H9 (cell line): ENCODE measurements at regions not wholly inside any gene's neighbourhood (a gene's known extent, or its start where the extent isn't known, plus 50 kb on each side); places are given as distances from the start of the nearest gene placed in this dataset.

ENCODE experiments used
- DNase-seq: peaks from one replicate; pipeline ENCODE4 v3.0.0-alpha.2; 2017
- H2AFZ ChIP-seq: one replicate; pipeline ENCODE4 v1.6.1; 2013; ENCODE audit warnings: mild to moderate bottlenecking, low read length, control low read depth, moderate library complexity
- H2AK5ac ChIP-seq: 2 replicates; pipeline ENCODE4 v1.6.1; 2013; ENCODE audit warnings: low read length, control low read depth, mixed read lengths; ENCODE audit not compliant: insufficient read length
- H2BK120ac ChIP-seq: one replicate; pipeline ENCODE4 v1.6.1; 2013; ENCODE audit warnings: low read depth, mild to moderate bottlenecking, low read length, control low read depth, inconsistent platforms; ENCODE audit not compliant: poor library complexity, severe bottlenecking
- H2BK12ac ChIP-seq: 2 replicates; pipeline ENCODE4 v1.6.1; 2013; ENCODE audit warnings: low read length, control low read depth, mixed read lengths, low read depth; ENCODE audit not compliant: insufficient read length
- H2BK15ac ChIP-seq: 2 replicates; pipeline ENCODE4 v1.6.1; 2013; ENCODE audit warnings: low read depth, low read length, control low read depth
- H2BK20ac ChIP-seq: one replicate; pipeline ENCODE4 v1.6.1; 2013; ENCODE audit warnings: low read depth, mild to moderate bottlenecking, low read length, control low read depth, inconsistent platforms; ENCODE audit not compliant: poor library complexity, severe bottlenecking
- H2BK5ac ChIP-seq: 2 replicates; pipeline ENCODE4 v1.6.1; 2013; ENCODE audit warnings: low read length, control low read depth, mixed read lengths; ENCODE audit not compliant: insufficient read length
- H3K14ac ChIP-seq: 2 replicates; pipeline ENCODE4 v1.6.1; 2013; ENCODE audit warnings: low read length, control low read depth; ENCODE audit not compliant: insufficient read depth
- H3K18ac ChIP-seq: 2 replicates; pipeline ENCODE4 v1.6.1; 2013; ENCODE audit warnings: low read depth, mild to moderate bottlenecking, mixed read lengths, low read length, control low read depth; ENCODE audit not compliant: insufficient read length
- H3K23ac ChIP-seq: 2 replicates; pipeline ENCODE4 v1.6.1; 2013; ENCODE audit warnings: low read length, control low read depth, mixed read lengths, low read depth; ENCODE audit not compliant: insufficient read length
- H3K23me2 ChIP-seq: 2 replicates; pipeline ENCODE4 v1.6.1; 2013; ENCODE audit warnings: low read depth, mild to moderate bottlenecking, mixed read lengths, low read length, control low read depth; ENCODE audit not compliant: insufficient read length, poor library complexity, severe bottlenecking
- H3K27ac ChIP-seq: 2 replicates; pipeline ENCODE4 v1.5.1; 2013; ENCODE audit warnings: low read length, control low read depth, mixed read lengths, low read depth; ENCODE audit not compliant: insufficient read length
- H3K27me3 ChIP-seq: 2 replicates; pipeline ENCODE4 v1.6.1; 2013; ENCODE audit warnings: low read length, control low read depth, inconsistent platforms; ENCODE audit not compliant: insufficient read depth
- H3K4ac ChIP-seq: 2 replicates; pipeline ENCODE4 v1.6.1; 2013; ENCODE audit warnings: low read depth, mild to moderate bottlenecking, control low read depth, inconsistent platforms, low read length, moderate library complexity
- H3K4me1 ChIP-seq: 2 replicates; pipeline ENCODE4 v1.6.1; 2013; ENCODE audit warnings: low read length, control low read depth, inconsistent platforms; ENCODE audit not compliant: insufficient read depth
- H3K4me2 ChIP-seq: 2 replicates; pipeline ENCODE4 v1.6.1; 2013; ENCODE audit warnings: low read length, control low read depth, mixed read lengths; ENCODE audit not compliant: insufficient read length, insufficient read depth
- H3K56ac ChIP-seq: 2 replicates; pipeline ENCODE4 v1.6.1; 2013; ENCODE audit warnings: low read depth, mild to moderate bottlenecking, mixed read lengths, low read length, control low read depth; ENCODE audit not compliant: insufficient read length
- H3K79me1 ChIP-seq: 2 replicates; pipeline ENCODE4 v1.6.1; 2013; ENCODE audit warnings: low read depth, mild to moderate bottlenecking, moderate library complexity, low read length, control low read depth, inconsistent platforms; ENCODE audit not compliant: insufficient read depth, poor library complexity, severe bottlenecking
- H3K79me2 ChIP-seq: 2 replicates; pipeline ENCODE4 v1.6.1; 2013; ENCODE audit warnings: low read length, control low read depth, inconsistent platforms; ENCODE audit not compliant: insufficient read depth
- H3K9ac ChIP-seq: 2 replicates; pipeline ENCODE4 v1.6.1; 2013; ENCODE audit warnings: low read length, control low read depth, mixed read lengths; ENCODE audit not compliant: insufficient read length; ENCODE audit errors: extremely low read depth
- H3K9me3 ChIP-seq: one replicate; pipeline ENCODE4 v1.6.1; 2013; ENCODE audit warnings: low read depth, low read length, inconsistent platforms; ENCODE audit not compliant: control insufficient read depth
- H3T11ph ChIP-seq: one replicate; pipeline ENCODE4 v1.6.1; 2013; ENCODE audit warnings: mild to moderate bottlenecking, low read length, control low read depth, inconsistent platforms
- H4K20me1 ChIP-seq: one replicate; pipeline ENCODE4 v1.6.1; 2013; ENCODE audit not compliant: control insufficient read depth, insufficient read length, insufficient read depth
- H4K5ac ChIP-seq: 2 replicates; pipeline ENCODE4 v1.6.1; 2013; ENCODE audit warnings: low read depth, mild to moderate bottlenecking, mixed read lengths, low read length, control low read depth; ENCODE audit not compliant: insufficient read length
- H4K8ac ChIP-seq: replicated peaks from 2 replicates; pipeline ENCODE4 v1.6.1; 2013; ENCODE audit warnings: low read length, control low read depth, mixed read lengths, low read depth; ENCODE audit not compliant: insufficient read length
- H4K91ac ChIP-seq: 2 replicates; pipeline ENCODE4 v1.6.1; 2013; ENCODE audit warnings: low read depth, mild to moderate bottlenecking, moderate library complexity, mixed read lengths, low read length, control low read depth; ENCODE audit not compliant: insufficient read length
- H3K27ac Mint-ChIP-seq, 3 experiments: 2 replicates in 2 of 3; 3 replicates in 1 of 3; pipeline ENCODE4 v1.8.0; 2020 to 2021; ENCODE audit warnings: mixed read lengths in 3 of 3, mild to moderate bottlenecking in 1 of 3, moderate library complexity in 1 of 3
- H3K27me3 Mint-ChIP-seq: 2 replicates; pipeline ENCODE4 v1.8.0; 2021; ENCODE audit warnings: low read depth, mild to moderate bottlenecking, moderate library complexity, mixed read lengths
- H3K36me3 Mint-ChIP-seq, 3 experiments: 2 replicates in 2 of 3; 3 replicates in 1 of 3; pipeline ENCODE4 v1.8.0; 2020 to 2021; ENCODE audit warnings: low read depth in 3 of 3, mixed read lengths in 3 of 3; ENCODE audit not compliant: insufficient read depth in 1 of 3
- H3K4me1 Mint-ChIP-seq, 2 experiments: 2 replicates each; pipeline ENCODE4 v1.8.0; 2020; ENCODE audit warnings: mixed read lengths in 2 of 2
- H3K4me3 Mint-ChIP-seq, 2 experiments: 2 replicates in 1 of 2; 3 replicates in 1 of 2; pipeline ENCODE4 v1.8.0; 2020 to 2021; ENCODE audit warnings: mild to moderate bottlenecking in 2 of 2, mixed read lengths in 2 of 2, moderate library complexity in 1 of 2
- H3K9me3 Mint-ChIP-seq, 2 experiments: 2 replicates in 1 of 2; 3 replicates in 1 of 2; pipeline ENCODE4 v1.8.0; 2020; ENCODE audit warnings: mild to moderate bottlenecking in 2 of 2, mixed read lengths in 2 of 2, moderate library complexity in 1 of 2
- WGBS: extraction: QIAGEN DNeasy Blood & Tissue Kit; methylation state at CpG from one replicate; pipeline ENCODE4 v1.1.7; 2013; ENCODE audit warnings: missing lambda C conversion rate, low lambda C conversion rate, mixed read lengths; ENCODE audit not compliant: insufficient read length; ENCODE audit errors: extremely low coverage; 5-methylcytosine and 5-hydroxymethylcytosine counted together
- TF ChIP-seq, protein P1 (sequence below): fragments of 200-600 bp; sonication (generic); conservative IDR thresholded peaks from 3 replicates; pipeline ENCODE4 v1.8.0; 2021; ENCODE audit warnings: antibody characterized with exemption, mild to moderate bottlenecking

- Histone ChIP-seq H2BK20ac (no peak overlapping the region), H2AFZ (no peak overlapping the region), H3K27ac (no peak overlapping the region), H3K23me2 (no peaks in the 10 kb centered on the region), H3K27me3 (no peaks in the 10 kb centered on the region), H3K79me2 (no peaks in the 10 kb centered on the region), H2BK120ac (no peak overlapping the region), H4K5ac (no peak overlapping the region), H4K8ac (no peak overlapping the region), H3K23ac (no peak overlapping the region), H3K18ac (no peak overlapping the region), H3K4ac (no peak overlapping the region), H3K79me1 (no peaks in the 10 kb centered on the region), H4K20me1 (no peaks in the 10 kb centered on the region), H3K4me1 (no peaks in the 10 kb centered on the region), H3K4me2 (no peak overlapping the region), H2BK12ac (no peak overlapping the region), H3K9me3 (no peaks in the 10 kb centered on the region), H3T11ph (no peak overlapping the region), H3K14ac (no peak overlapping the region), H4K91ac (no peak overlapping the region), H3K56ac (no peak overlapping the region), H2BK15ac (no peak overlapping the region), H3K9ac (no peak overlapping the region), H2BK5ac (no peak overlapping the region), H2AK5ac (no peak overlapping the region)
- no peak for DNase-seq
- Mint-ChIP-seq H3K27ac (no peak overlapping the region), H3K9me3 (peaks cover 2 to 4% of the 10 kb centered on the region in 2 experiments; a peak in 2 of 5 replicates), H3K4me3 (no peak overlapping the region), H3K27me3 (no peaks in the 10 kb centered on the region), H3K36me3 (no peaks in the 10 kb centered on the region; a peak in 1 of 7 replicates), H3K4me1 (no peaks in the 10 kb centered on the region)
- no CpG with 5 or more reads among the region's 4 CpGs for WGBS
- TF ChIP-seq, protein P1, sequence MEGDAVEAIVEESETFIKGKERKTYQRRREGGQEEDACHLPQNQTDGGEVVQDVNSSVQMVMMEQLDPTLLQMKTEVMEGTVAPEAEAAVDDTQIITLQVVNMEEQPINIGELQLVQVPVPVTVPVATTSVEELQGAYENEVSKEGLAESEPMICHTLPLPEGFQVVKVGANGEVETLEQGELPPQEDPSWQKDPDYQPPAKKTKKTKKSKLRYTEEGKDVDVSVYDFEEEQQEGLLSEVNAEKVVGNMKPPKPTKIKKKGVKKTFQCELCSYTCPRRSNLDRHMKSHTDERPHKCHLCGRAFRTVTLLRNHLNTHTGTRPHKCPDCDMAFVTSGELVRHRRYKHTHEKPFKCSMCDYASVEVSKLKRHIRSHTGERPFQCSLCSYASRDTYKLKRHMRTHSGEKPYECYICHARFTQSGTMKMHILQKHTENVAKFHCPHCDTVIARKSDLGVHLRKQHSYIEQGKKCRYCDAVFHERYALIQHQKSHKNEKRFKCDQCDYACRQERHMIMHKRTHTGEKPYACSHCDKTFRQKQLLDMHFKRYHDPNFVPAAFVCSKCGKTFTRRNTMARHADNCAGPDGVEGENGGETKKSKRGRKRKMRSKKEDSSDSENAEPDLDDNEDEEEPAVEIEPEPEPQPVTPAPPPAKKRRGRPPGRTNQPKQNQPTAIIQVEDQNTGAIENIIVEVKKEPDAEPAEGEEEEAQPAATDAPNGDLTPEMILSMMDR: no peak
These were observed 176.8 kb upstream of the COL3A1 start for GRCh38 chr2:188797371-188797770.
